ENCODE measurements at regions not wholly inside any gene's neighbourhood (a gene's known extent, or its start where the extent isn't known, plus 50 kb on each side); places are given as distances from the start of the nearest gene placed in this dataset.

- DNase-seq (ENCODE audit: low spot score): no peak
Measured at GRCh38 chr2:4844881-4845280, 847.3 kb upstream of the SOX11 start.

GRCh38 chr2:4862031-4862430 lies 830.2 kb upstream of the SOX11 start:
- DNase-seq (ENCODE audit: low spot score): no peak

DNA sequence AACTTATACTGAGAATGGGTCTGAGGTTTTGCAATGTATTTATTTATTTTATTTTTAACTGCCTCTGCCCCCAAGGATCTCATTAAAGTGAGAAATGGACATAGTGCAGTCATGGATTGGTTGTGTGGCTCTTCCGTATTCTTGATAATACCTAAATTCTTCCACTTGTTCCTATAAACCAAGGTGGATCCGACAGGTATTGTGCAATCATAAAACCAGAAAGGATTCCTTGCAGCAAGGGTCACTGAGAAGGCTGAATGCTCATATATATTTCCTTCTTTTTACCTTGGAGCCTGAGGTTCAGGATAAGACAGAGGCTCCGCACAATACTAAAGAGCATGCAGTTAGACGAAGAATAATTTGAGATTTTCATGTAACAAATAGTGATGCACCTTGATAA lies 826.0 kb upstream of the SOX11 start:
- no peak for DNase-seq (ENCODE audit: low spot score)

- no peak for DNase-seq (ENCODE audit: low spot score)
Measured at GRCh38 chr2:4868466-4868865, 823.7 kb upstream of the SOX11 start.

GRCh38 chr2:4869154-4869553 lies 823.0 kb upstream of the SOX11 start:
- DNase-seq (ENCODE audit: low spot score): no peak

GRCh38 chr2:4873364-4873763 lies 818.8 kb upstream of the SOX11 start:
- no peak for DNase-seq (ENCODE audit: low spot score)

DNA sequence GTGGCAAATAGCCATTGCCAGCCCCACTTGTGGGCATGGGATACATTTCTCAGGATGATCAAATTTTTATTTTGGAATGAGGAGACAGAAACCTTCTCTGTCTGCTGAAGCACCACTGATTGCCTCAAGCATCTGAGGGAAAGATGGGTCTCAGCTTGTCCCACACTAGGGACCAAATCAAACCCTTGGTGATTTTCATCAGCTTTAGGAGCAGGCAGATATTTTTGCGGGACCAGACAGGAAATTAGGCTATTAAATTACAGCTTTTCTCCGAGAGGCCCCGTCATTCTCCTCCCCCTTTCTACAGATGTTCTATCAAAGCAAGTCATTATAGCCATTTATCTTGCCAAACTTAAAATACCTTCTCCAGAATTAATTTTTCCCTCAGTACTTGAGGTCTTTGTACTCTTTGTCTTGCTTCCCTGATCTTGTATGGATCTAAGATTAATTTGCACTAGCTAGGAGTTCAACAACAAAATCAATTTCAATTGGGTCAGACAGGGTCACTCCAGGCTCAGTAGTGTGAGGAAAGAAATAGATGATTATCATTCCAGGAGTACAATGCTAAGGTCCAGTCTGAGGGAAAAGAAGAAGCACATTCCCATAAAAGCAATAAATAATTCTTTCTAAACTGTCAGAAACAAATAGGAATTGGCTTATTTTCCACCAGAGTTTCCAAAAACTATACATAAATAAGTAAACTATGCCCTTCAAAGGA lies 818.1 kb upstream of the SOX11 start:
- DNase-seq (ENCODE audit: low spot score): no peak

- no peak for DNase-seq (ENCODE audit: low spot score)
Measured at GRCh38 chr2:4882421-4882820, 809.8 kb upstream of the SOX11 start.

DNA sequence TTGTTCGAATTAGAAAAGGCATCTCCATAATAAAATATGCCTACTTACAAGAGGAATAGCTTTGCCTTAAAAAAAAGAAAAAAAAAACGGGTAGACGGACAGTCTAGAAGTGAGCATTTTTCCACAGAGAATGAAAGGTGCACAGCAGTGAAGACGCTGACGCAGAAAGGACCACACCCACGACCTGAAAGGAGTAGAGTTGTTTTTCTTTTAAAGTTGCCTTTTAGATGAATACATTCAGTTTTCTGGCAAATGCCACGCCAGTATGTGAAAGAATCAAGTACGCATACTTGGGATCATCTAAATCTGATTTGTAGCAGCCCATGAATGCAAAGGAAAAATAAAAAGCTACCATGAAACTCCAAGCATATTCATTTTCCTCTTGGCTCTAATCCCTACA lies 809.2 kb upstream of the SOX11 start:
- DNase-seq (ENCODE audit: low spot score): no peak

- no peak for DNase-seq (ENCODE audit: low spot score)
Measured at GRCh38 chr2:4883375-4883774, 808.8 kb upstream of the SOX11 start.

DNA sequence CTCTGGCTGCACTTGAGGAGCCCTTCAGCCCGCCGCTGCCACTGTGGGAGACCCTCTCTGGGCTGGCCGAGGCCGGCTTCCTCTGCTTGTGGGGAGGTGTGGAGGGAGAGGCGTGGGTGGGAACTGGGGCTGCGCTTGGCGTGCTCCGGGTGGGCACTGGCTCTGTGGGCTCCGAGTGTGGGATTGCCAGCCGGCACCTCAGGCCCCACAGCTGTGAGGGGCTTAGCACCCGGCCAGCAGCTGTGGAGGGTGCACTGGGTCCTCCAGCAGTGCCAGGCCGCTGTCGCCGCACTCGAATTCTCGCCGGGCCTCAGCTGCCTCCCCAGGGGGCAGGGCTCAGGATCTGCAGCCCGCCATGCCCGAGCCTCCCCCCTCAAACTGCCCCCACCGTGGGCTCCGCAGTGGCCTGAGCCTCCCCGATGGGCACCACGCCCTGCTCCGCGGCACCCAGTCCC lies 808.0 kb upstream of the SOX11 start:
- DNase-seq (ENCODE audit: low spot score): no peak

GRCh38 chr2:4891394-4891793 lies 800.8 kb upstream of the SOX11 start:
- DNase-seq (ENCODE audit: low spot score): no peak

GRCh38 chr2:4895371-4895770 lies 796.8 kb upstream of the SOX11 start:
- no peak for DNase-seq (ENCODE audit: low spot score)

DNA sequence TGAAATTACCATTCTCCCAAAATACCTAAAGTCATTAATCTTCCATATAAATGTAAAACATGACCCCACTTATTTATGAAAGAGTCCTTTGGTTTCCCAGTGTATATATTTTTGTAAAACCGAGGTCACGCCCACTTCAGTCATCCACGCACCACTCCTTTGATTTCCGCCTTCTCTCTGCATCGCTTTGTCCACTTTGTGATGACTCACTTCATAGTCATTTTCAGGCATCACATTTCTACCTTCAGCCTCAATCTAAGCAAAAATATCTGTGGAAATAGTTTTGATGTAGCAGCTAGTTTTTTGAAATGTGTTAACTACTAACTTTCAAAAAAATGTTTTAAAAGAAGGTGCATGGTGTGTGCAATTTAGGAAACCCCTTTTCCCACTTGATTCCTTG lies 793.5 kb upstream of the SOX11 start:
- no peak for DNase-seq (ENCODE audit: low spot score)

DNA sequence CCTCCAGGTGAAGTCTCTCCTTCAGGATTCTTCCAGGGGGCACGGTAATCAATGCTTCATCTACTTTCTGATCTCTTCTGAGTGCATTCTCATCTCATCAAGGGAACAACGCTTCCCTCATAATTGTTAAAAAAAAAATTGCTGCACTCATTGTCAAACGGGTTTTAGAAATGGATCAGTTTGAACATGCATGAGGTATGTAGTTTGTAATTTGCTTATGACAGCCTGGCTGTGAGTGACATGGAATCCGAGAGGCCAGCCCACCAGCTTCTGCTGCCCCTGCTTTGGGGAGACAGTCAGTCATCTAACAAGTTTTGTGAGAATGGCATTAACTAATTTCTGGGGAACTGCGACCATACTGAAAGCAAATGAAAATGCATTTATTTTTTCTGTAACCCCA lies 791.9 kb upstream of the SOX11 start:
- no peak for DNase-seq (ENCODE audit: low spot score)

- DNase-seq (ENCODE audit: low spot score): no peak
Measured at GRCh38 chr2:4900861-4901770, 791.1 kb upstream of the SOX11 start.

GRCh38 chr2:4903656-4904348 lies 788.4 kb upstream of the SOX11 start:
- no peak for DNase-seq (ENCODE audit: low spot score)

GRCh38 chr2:4908461-4908860 lies 783.7 kb upstream of the SOX11 start:
- DNase-seq (ENCODE audit: low spot score): no peak

DNA sequence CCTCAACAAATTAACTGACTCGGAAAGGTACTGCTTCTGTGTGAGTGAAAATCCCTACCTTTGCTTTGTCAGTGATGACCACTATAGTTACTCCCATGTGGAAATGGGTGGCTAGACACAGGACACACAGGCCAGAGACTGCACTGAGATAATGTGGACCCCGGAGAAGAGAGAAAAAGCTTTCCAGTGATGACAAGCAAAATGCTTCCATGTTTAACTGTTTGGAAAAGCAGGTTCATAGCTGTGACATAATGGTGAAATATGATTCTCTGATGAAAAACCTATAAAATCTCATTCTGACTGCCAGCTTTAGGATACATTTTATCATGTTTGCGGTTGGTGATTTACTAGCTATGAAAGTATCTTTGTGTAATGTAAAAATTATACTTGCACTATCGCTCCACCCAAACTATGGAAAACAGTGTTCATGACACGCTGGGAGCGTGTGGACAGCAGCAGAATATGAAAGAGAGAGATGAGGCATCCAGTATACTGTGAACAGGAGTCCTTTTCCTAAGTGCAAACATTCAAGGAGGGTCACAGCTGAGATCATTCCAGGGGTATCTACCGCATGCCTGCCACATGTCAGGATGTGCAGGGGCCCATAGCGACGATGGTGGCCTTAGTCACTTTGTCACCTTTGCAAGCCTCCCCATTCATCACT lies 782.7 kb upstream of the SOX11 start:
- DNase-seq (ENCODE audit: low spot score): no peak

DNA sequence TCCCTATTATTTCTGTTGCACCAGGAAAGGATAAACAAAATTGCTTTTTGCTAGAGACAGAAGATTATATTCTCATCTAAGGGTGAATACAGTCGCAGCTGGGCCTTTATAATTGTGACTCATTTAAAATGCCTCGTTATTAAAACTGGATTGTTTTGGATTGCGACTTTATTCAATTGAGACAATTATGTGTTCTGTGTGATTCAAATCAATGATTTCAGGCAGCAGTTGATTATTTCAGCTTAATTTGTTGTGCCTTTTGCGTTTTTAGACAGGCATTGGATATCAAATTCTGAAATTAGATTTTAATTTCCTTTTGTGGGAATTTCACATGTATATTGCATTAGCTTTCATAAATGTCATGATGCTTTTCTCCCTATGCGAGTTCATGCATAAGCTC lies 778.1 kb upstream of the SOX11 start:
- DNase-seq (ENCODE audit: low spot score): no peak

DNA sequence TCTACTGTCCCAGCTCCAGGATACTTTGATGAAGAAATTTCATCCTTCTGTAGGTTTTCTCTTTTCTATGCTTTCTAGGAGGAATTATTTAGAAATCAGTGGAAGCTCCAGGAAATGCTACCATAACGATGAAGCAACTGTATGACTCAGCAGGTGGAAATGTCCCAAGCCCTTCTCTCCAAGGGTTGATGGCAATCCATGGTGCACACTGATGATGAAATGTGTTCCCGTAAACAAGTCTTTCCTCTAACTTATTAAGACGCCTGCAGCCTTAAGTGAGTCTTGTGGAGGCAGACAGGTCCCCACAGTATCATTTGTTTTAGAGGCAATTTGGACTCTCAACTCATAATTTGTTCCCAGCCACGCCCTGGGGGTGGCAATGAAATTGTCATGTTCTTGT lies 777.6 kb upstream of the SOX11 start:
- no peak for DNase-seq (ENCODE audit: low spot score)

DNA sequence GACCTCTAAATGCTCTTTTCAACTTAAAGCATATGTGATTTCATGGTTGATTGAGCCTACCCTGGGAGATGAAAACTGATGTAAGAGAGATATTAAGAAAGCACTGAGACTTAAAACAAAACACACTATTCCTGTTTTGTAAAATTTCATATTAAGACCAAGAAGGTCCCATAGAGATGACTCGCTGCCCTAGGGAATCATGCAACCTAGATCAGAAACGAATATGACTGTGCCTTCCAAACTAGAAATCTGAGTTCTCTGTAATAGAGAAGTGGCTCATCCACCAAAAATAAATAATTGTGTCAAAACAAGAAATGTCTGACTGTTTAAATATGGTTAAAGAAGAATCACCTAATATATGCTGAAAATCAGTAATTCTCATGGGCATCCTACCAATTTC lies 776.8 kb upstream of the SOX11 start:
- no peak for DNase-seq (ENCODE audit: low spot score)

All from putamen (tissue), 1 donor.